Gastroesophageal sphincter (tissue), 3 donors: ENCODE measurements at regions not wholly inside any gene's neighbourhood (a gene's known extent, or its start where the extent isn't known, plus 50 kb on each side); places are given as distances from the start of the nearest gene placed in this dataset.

Source experiments
- CTCF ChIP-seq, 4 experiments: fragments of 200-600 bp in 2 of 4; fragments of 450-650 bp in 2 of 4; sonication (generic) in 1 of 4; IDR thresholded peaks; one replicate each; pipeline ENCODE4 v1.5.1; 2017 to 2019; ENCODE audit warnings: antibody characterized with exemption in 4 of 4, mild to moderate bottlenecking in 2 of 4, moderate library complexity in 2 of 4
- EP300 ChIP-seq: sonication (generic); formaldehyde crosslinking; IDR thresholded peaks from one replicate; pipeline ENCODE4 v1.6.1; 2017; ENCODE audit warnings: antibody characterized with exemption, mild to moderate bottlenecking
- POLR2A ChIP-seq, 2 donors: fragments of 450-650 bp; IDR thresholded peaks; one replicate each; pipeline ENCODE4 v1.6.1; 2017; ENCODE audit warnings: antibody characterized with exemption in 2 of 2, mild to moderate bottlenecking in 2 of 2, moderate library complexity in 1 of 2
- POLR2AphosphoS5 ChIP-seq: sonication (generic); formaldehyde crosslinking; IDR thresholded peaks from one replicate; pipeline ENCODE4 v1.6.1; 2017; ENCODE audit warnings: antibody characterized with exemption

- TF ChIP-seq POLR2AphosphoS5 (no peak), EP300 (no peak), POLR2A (IDR thresholded peaks at IDR 0.05) (no peak), CTCF (IDR thresholded peaks at IDR 0.05) (no peak)
Measured at GRCh38 chr7:45971171-45971570, 50.1 kb upstream of the IGFBP3 start.
